ENCODE measurements at regions not wholly inside any gene's neighbourhood (a gene's known extent, or its start where the extent isn't known, plus 50 kb on each side); places are given as distances from the start of the nearest gene placed in this dataset.

DNA sequence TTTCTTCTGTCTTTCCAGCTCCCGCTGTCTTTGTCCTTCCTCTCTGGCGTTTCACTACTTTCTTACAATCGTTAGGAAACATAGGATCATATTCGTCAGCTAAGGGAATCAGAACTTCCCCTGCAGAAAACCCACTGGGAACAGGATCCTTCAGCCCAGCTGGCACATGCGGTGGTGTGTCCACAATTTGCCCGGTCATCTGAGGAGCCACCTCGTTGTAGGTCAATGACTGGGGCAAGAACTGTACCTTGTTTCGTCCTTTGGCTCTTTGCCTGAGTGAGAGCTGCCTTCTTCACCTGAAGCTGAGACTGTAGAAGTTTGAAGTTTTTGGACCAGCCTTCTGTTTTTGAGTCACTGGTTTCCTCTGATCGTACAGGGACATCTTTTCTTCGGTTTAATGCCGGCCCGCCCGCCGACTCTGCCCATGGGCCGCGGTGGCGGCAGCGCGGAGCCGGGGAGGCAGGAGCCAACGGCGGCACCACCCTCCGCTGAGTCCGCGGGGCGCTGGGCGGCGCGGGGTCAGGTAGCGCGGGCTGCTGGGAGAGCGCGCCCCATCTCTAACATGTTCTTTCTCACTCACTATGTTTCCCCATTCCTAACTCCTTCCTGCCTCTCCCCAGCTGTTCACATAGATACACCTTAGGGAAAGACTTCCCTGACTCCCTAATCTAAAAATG, 214.1 kb upstream of the NANOGP8 start:
- Mint-ChIP-seq H3K4me1 (ENCODE audit: unreplicated experiment) (no peaks in the 10 kb centered on the region), H3K36me3 (ENCODE audit: unreplicated experiment) (peaks cover 2% of the 10 kb centered on the region)
- TF ChIP-seq CTCF (IDR thresholded peaks at IDR 0.05): no peak

GRCh38 chr15:35298509-35298908, 213.4 kb upstream of the NANOGP8 start:
- Mint-ChIP-seq H3K36me3 (ENCODE audit: unreplicated experiment) (peaks cover 2% of the 10 kb centered on the region), H3K9me3 (ENCODE audit: unreplicated experiment) (peaks cover 6% of the 10 kb centered on the region), H3K4me3 (ENCODE audit: unreplicated experiment) (no peak overlapping the region), H3K4me1 (ENCODE audit: unreplicated experiment) (peaks cover under 1% of the 10 kb centered on the region), H3K27me3 (ENCODE audit: unreplicated experiment) (no peaks in the 10 kb centered on the region), H3K27ac (ENCODE audit: unreplicated experiment) (no peak overlapping the region)
- no peak for TF ChIP-seq CTCF (IDR thresholded peaks at IDR 0.05)
- no peak for DNase-seq (ENCODE audit: extremely low spot score, unreplicated experiment)

More for the DNA sequence above, 214.1 kb upstream of the NANOGP8 start:
- no peak for DNase-seq (ENCODE audit: extremely low spot score, unreplicated experiment)
- no peak overlapping the region for H3K27ac Mint-ChIP-seq (ENCODE audit: unreplicated experiment)
- H3K9me3 Mint-ChIP-seq (ENCODE audit: unreplicated experiment): peaks cover 6% of the 10 kb centered on the region
- no peaks in the 10 kb centered on the region for H3K27me3 Mint-ChIP-seq (ENCODE audit: unreplicated experiment)
- no peak overlapping the region for H3K4me3 Mint-ChIP-seq (ENCODE audit: unreplicated experiment)

DNA sequence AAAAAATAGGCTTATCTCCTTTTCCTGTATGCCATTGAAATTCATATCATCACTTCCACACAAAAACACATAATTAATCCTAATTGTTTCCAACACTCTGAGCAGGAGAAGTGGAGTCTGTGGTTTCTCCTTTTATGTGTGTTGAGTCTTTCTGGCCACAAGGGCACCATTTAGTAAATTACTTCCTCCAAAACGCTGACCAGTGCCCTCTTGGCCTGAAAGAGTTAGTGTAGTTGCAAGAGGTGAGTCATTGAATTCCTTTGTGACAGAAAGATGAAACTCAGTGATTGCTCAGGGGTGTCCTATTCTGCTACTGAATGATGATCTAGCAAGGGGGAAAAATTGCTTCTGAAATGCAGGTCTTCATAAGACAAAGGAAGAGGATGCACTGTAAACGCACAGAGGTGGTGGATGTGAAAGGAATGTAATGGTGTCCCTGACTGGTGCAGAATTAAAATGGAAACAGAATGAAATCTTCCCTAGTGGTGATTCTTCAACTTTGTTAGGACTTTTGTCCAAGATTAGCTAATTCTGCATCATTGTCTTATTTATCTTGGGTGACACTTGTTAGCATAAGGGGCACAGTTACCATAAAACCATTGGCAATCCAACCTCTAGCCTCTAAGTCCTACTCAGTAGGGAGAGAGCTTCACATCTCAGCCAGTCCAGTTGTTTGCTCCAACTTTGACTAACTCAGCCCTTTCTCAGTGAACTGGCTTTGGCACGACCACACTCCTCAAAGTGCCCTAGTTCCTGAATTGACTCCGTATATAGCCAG, 208.4 kb upstream of the NANOGP8 start:
- no peak overlapping the region for H3K27ac Mint-ChIP-seq (ENCODE audit: unreplicated experiment)
- H3K4me3 Mint-ChIP-seq (ENCODE audit: unreplicated experiment): no peak overlapping the region
- H3K4me1 Mint-ChIP-seq (ENCODE audit: unreplicated experiment): peaks cover 9% of the 10 kb centered on the region
- peak; percentile 26 for TF ChIP-seq CTCF (IDR thresholded peaks at IDR 0.05)
- peaks cover 2% of the 10 kb centered on the region for H3K36me3 Mint-ChIP-seq (ENCODE audit: unreplicated experiment)
- H3K9me3 Mint-ChIP-seq (ENCODE audit: unreplicated experiment): peaks cover 6% of the 10 kb centered on the region
- no peak for DNase-seq (ENCODE audit: extremely low spot score, unreplicated experiment)
- peaks cover under 1% of the 10 kb centered on the region for H3K27me3 Mint-ChIP-seq (ENCODE audit: unreplicated experiment)

DNA sequence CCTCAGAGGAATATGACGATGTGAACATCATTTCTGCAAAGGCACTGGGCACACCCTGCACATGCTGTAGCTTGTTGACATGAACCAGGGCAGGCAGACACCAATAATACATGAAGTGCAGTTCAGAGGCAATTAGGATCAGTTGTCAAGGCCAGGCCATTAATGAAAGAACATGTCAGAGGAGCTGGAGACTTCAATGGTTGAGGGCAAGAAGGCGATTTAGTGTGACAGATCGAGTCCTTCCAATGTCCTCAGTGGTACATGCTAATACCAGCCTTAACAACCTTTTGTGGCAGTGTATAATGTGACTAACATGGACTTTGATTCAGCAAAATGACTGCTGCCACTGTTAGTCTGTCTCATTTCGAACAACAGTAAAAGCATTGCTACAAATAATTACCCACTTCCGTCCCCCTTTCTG, 205.2 kb upstream of the NANOGP8 start:
- H3K36me3 Mint-ChIP-seq (ENCODE audit: unreplicated experiment): peaks cover under 1% of the 10 kb centered on the region
- no peak for DNase-seq (ENCODE audit: extremely low spot score, unreplicated experiment)
- H3K4me3 Mint-ChIP-seq (ENCODE audit: unreplicated experiment): no peak overlapping the region
- H3K27ac Mint-ChIP-seq (ENCODE audit: unreplicated experiment): no peak overlapping the region
- peaks cover 4% of the 10 kb centered on the region for H3K9me3 Mint-ChIP-seq (ENCODE audit: unreplicated experiment)
- H3K27me3 Mint-ChIP-seq (ENCODE audit: unreplicated experiment): peaks cover 2% of the 10 kb centered on the region
- peaks cover 9% of the 10 kb centered on the region for H3K4me1 Mint-ChIP-seq (ENCODE audit: unreplicated experiment)
- TF ChIP-seq CTCF (IDR thresholded peaks at IDR 0.05): no peak

DNA sequence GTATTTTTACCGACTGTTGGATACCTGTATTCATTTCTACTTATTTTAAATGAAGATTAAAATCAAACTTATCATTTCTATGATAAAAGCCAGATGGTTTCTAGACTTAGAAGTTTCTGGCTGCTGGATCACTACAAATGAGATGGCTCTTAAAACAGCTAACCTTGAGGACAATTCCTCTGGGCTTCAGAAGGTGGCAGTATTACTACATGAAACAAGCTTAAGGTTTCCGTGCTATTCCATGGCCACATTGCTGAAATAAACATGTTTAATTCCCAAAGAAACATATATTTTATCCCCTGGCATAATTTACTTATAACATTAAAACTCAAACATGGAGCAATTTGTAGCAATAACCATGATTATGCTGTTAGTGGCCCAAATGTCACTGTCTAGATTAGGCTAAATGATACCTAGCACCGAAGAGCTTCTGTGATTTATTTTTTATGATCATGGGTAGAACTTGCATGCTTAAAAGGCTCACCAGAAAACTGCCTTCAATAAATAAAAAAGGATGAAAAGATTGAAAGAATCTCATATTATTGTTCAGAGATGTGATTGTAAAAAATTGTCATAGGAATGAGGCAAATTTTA, 204.0 kb upstream of the NANOGP8 start:
- Mint-ChIP-seq H3K9me3 (ENCODE audit: unreplicated experiment) (no peaks in the 10 kb centered on the region), H3K36me3 (ENCODE audit: unreplicated experiment) (no peaks in the 10 kb centered on the region), H3K27ac (ENCODE audit: unreplicated experiment) (no peak overlapping the region), H3K27me3 (ENCODE audit: unreplicated experiment) (peaks cover 2% of the 10 kb centered on the region), H3K4me3 (ENCODE audit: unreplicated experiment) (no peak overlapping the region), H3K4me1 (ENCODE audit: unreplicated experiment) (peaks cover 9% of the 10 kb centered on the region)
- no peak for DNase-seq (ENCODE audit: extremely low spot score, unreplicated experiment)
- TF ChIP-seq CTCF (IDR thresholded peaks at IDR 0.05): peak; percentile 84

All from osteocyte (in vitro differentiated cells).